ENCODE measurements at regions not wholly inside any gene's neighbourhood (a gene's known extent, or its start where the extent isn't known, plus 50 kb on each side); places are given as distances from the start of the nearest gene placed in this dataset.
"Not testable (repeated sequence)": the region's sequence is repeated elsewhere in the genome, so short reads cannot be mapped to it uniquely, and the experiment has no call there.

DNA sequence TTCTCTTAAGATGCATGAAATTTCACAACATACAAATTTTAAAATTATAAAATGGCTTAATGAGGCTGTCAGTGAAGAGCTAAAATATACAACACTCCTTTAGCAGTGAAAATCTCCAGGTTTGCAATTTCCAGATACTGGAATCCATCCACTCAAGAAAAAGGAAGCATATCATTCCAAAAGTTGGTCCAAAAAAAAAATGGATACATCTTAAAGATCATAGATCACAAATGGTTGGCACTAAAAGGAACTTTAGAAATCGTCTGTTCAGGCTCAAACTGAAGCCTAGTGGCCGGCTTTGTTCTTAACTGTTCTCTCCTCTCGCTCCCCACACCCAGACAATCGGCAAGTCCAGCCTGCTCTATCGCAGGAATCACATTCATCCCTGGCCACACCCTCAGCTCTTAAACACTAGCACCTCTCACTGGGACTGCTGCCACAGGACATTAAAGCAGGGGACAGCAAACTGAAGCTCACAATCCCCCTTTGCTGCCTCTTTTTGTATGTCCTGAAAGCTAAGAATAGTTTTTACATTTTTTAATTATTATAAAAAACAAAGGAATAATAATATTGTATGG is 130.3 kb upstream of the CDIN1 start:
- ATAC-seq (no peak), DNase-seq (no peak)
- H3K9me3 Mint-ChIP-seq: no peaks in the 10 kb centered on the region
- H3K27me3 Mint-ChIP-seq: no peaks in the 10 kb centered on the region
- H3K36me3 Mint-ChIP-seq (ENCODE audit: low read depth): no peaks in the 10 kb centered on the region
- intact Hi-C loops (cut with micrococcal nuclease): no loop called here
- POLR2A ChIA-PET: no interaction called here
- TF ChIP-seq, protein P1, sequence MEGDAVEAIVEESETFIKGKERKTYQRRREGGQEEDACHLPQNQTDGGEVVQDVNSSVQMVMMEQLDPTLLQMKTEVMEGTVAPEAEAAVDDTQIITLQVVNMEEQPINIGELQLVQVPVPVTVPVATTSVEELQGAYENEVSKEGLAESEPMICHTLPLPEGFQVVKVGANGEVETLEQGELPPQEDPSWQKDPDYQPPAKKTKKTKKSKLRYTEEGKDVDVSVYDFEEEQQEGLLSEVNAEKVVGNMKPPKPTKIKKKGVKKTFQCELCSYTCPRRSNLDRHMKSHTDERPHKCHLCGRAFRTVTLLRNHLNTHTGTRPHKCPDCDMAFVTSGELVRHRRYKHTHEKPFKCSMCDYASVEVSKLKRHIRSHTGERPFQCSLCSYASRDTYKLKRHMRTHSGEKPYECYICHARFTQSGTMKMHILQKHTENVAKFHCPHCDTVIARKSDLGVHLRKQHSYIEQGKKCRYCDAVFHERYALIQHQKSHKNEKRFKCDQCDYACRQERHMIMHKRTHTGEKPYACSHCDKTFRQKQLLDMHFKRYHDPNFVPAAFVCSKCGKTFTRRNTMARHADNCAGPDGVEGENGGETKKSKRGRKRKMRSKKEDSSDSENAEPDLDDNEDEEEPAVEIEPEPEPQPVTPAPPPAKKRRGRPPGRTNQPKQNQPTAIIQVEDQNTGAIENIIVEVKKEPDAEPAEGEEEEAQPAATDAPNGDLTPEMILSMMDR (IDR thresholded peaks at IDR 0.05): no peak
- no peak overlapping the region for H3K4me3 Mint-ChIP-seq
- no peaks in the 10 kb centered on the region for H3K4me1 Mint-ChIP-seq (ENCODE audit: low read depth)
- H3K27ac Mint-ChIP-seq: no peak overlapping the region
- CTCF ChIA-PET: no interaction called here

DNA sequence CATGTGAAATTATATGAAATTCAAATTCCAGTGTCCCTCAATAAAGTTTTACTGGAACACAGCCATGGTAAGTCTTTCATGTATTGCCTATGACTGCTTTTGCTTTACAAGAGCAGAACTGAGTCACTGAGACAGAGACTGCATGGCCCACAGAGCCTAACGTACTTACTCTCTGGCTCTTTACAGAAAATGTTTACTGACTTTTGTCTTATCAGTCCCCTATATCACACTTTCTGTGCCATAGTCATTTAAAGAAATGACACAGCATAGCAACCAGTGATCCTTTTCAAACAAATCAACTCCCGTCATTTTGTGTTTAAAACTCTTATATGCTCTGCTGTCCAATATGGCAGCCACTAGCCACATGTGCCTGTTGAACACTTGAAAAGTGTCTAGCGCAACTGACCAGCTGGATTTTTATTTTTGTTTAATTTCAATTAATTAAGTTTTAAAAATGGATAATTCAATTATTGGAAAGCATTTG is 129.7 kb upstream of the CDIN1 start:
- Mint-ChIP-seq H3K36me3 (ENCODE audit: low read depth) (no peaks in the 10 kb centered on the region), H3K27me3 (no peaks in the 10 kb centered on the region), H3K9me3 (no peaks in the 10 kb centered on the region), H3K4me3 (no peak overlapping the region), H3K4me1 (ENCODE audit: low read depth) (no peaks in the 10 kb centered on the region), H3K27ac (no peak overlapping the region)
- ATAC-seq: no peak
- ChIA-PET POLR2A (no interaction called here), CTCF (no interaction called here)
- no peak for DNase-seq
- TF ChIP-seq, protein P1 (IDR thresholded peaks at IDR 0.05): no peak
- intact Hi-C loops (cut with micrococcal nuclease): no loop called here

GRCh38 chr15:36454244-36454643 is 125.2 kb upstream of the CDIN1 start:
- DNase-seq; H3K27me3 Mint-ChIP-seq; H3K9me3 Mint-ChIP-seq; ATAC-seq; H3K36me3 Mint-ChIP-seq (ENCODE audit: low read depth); H3K4me3 Mint-ChIP-seq; H3K4me1 Mint-ChIP-seq (ENCODE audit: low read depth); POLR2A ChIA-PET; H3K27ac Mint-ChIP-seq; CTCF ChIA-PET; intact Hi-C loops (cut with micrococcal nuclease): not testable (repeated sequence)

- H3K4me3 Mint-ChIP-seq: no peak overlapping the region
- H3K4me1 Mint-ChIP-seq (ENCODE audit: low read depth): no peaks in the 10 kb centered on the region
- no peak overlapping the region for H3K27ac Mint-ChIP-seq
- intact Hi-C loops (cut with micrococcal nuclease): no loop called here
- peaks cover 9% of the 10 kb centered on the region for H3K9me3 Mint-ChIP-seq
- H3K36me3 Mint-ChIP-seq (ENCODE audit: low read depth): no peaks in the 10 kb centered on the region
- DNase-seq: no peak
- TF ChIP-seq, protein P1 (IDR thresholded peaks at IDR 0.05): no peak
- no peaks in the 10 kb centered on the region for H3K27me3 Mint-ChIP-seq
- ChIA-PET CTCF (no interaction called here), POLR2A (interaction anchor here (0.6 kb wide), 2 partner anchors 9 to 21 kb away, joined by 3 to 4 read pairs; no protein-coding TSS in a partner anchor)
- ATAC-seq: no peak
These were observed 121.0 kb upstream of the CDIN1 start for GRCh38 chr15:36458411-36458810.

- ATAC-seq (no peak), DNase-seq (no peak)
- Mint-ChIP-seq H3K9me3 (peaks cover 9% of the 10 kb centered on the region), H3K27me3 (no peaks in the 10 kb centered on the region), H3K4me1 (ENCODE audit: low read depth) (no peaks in the 10 kb centered on the region), H3K27ac (no peak overlapping the region), H3K4me3 (no peak overlapping the region), H3K36me3 (ENCODE audit: low read depth) (no peaks in the 10 kb centered on the region)
- POLR2A ChIA-PET: no interaction called here
- TF ChIP-seq, protein P1 (IDR thresholded peaks at IDR 0.05): no peak
- intact Hi-C loops (cut with micrococcal nuclease): no loop called here
- CTCF ChIA-PET: no interaction called here
These were observed 114.1 kb upstream of the CDIN1 start for GRCh38 chr15:36465304-36465703.

DNA sequence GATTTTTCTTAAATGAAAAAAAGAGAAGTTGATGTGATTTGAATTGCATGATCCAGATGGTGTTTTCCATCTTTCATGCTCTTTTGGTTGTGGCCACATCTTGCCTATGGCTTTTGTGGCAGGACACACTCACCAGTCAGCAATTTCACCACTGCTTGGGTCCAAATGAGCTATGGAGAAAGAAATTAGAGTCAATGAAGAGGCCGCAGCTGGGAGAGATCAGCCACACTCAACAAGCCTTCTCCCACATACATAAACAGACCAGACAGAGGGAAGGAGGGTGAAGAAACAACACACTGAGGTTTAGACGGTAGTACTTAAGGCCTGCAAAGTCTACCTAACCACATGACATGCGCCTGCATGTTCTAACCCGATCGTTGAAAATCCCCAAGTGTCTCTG is 110.7 kb upstream of the CDIN1 start:
- Mint-ChIP-seq H3K9me3 (no peaks in the 10 kb centered on the region), H3K27me3 (no peaks in the 10 kb centered on the region), H3K4me3 (no peak overlapping the region), H3K36me3 (ENCODE audit: low read depth) (no peaks in the 10 kb centered on the region), H3K27ac (no peak overlapping the region), H3K4me1 (ENCODE audit: low read depth) (no peaks in the 10 kb centered on the region)
- ATAC-seq (no peak), DNase-seq (no peak)
- TF ChIP-seq, protein P1 (IDR thresholded peaks at IDR 0.05): no peak
- CTCF ChIA-PET: no interaction called here
- POLR2A ChIA-PET: no interaction called here
- intact Hi-C loops (cut with micrococcal nuclease): no loop called here
